Endothelial cell of umbilical vein (primary cell): ENCODE measurements at regions not wholly inside any gene's neighbourhood (a gene's known extent, or its start where the extent isn't known, plus 50 kb on each side); places are given as distances from the start of the nearest gene placed in this dataset.

Experiments used
- BruUV-seq: library from RNA; stranded (reverse); fragments of 400-500 nt; replicated peaks from 2 replicates; lab custom pipeline; 2021; lab: Mats Ljungman, UMichigan
- CTCF ChIA-PET: fragments of 300-600, 350-600 bp; sonication (Branson Sonifier 250); formaldehyde crosslinking; loops from one replicate; lab custom pipeline; 2021; ENCODE audit warnings: antibody characterized with exemption, inconsistent platforms; lab: Charles Lee
- POLR2A ChIA-PET: fragments of 300-600, 350-600 bp; sonication (Branson Sonifier 250); formaldehyde crosslinking; loops from one replicate; lab custom pipeline; 2021; ENCODE audit warnings: antibody characterized with exemption, inconsistent platforms; lab: Charles Lee
- DNase-seq: peaks from one replicate; pipeline ENCODE4 v3.0.0-alpha.2; 2011; ENCODE audit warnings: low read depth, low spot score
- FAIRE-seq: peaks from 2 replicates; lab custom pipeline; 2011; peaks lifted over from hg19 to GRCh38; lab: Jason Lieb, UNC
- H2AFZ ChIP-seq: 2 replicates; pipeline ENCODE4 v1.6.0; 2012; ENCODE audit warnings: low read depth, low read length, control low read depth, inconsistent platforms
- H3K27ac ChIP-seq: 2 replicates; pipeline ENCODE4 v1.5.1; 2011; ENCODE audit warnings: low read depth, mild to moderate bottlenecking, control low read depth, low read length, moderate library complexity; ENCODE audit not compliant: insufficient read depth
- H3K27me3 ChIP-seq, 2 experiments: 2 replicates each; pipeline versions ENCODE4 v1.6.0 to v1.6.1; 2011; ENCODE audit warnings: low read length in 2 of 2, mixed read lengths in 1 of 2; ENCODE audit not compliant: control insufficient read depth in 2 of 2, insufficient read depth in 2 of 2
- H3K36me3 ChIP-seq, 2 experiments: 2 replicates in 1 of 2; 3 replicates in 1 of 2; pipeline ENCODE4 v1.5.1; 2011; ENCODE audit warnings: low read length in 2 of 2, mild to moderate bottlenecking in 1 of 2, moderate library complexity in 1 of 2; ENCODE audit not compliant: control insufficient read depth in 2 of 2, insufficient read depth in 2 of 2; ENCODE audit errors: extremely low read depth in 1 of 2
- H3K4me1 ChIP-seq: 3 replicates; pipeline ENCODE4 v1.5.1; 2011; ENCODE audit warnings: mild to moderate bottlenecking, low read length; ENCODE audit not compliant: control insufficient read depth, insufficient read depth; ENCODE audit errors: extremely low read depth
- H3K4me2 ChIP-seq: 2 replicates; pipeline ENCODE4 v1.6.1; 2011; ENCODE audit warnings: low read length, control low read depth, mixed read lengths; ENCODE audit not compliant: insufficient read depth
- H3K4me3 ChIP-seq, 3 experiments: fragments of 200-600 bp in 1 of 3; sonication (generic), shearing (Covaris generic) in 1 of 3; replicated peaks in 1 of 3; 2 replicates each; pipeline ENCODE4 v1.5.1; 2011 to 2016; ENCODE audit warnings: control low read depth in 3 of 3, low read length in 3 of 3, mild to moderate bottlenecking in 2 of 3, inconsistent platforms in 1 of 3, low read depth in 1 of 3, moderate library complexity in 1 of 3; ENCODE audit not compliant: insufficient read depth in 1 of 3
- H3K79me2 ChIP-seq: 2 replicates; pipeline ENCODE4 v1.6.0; 2012; ENCODE audit warnings: low read length, inconsistent platforms; ENCODE audit not compliant: control insufficient read depth, insufficient read depth
- H3K9ac ChIP-seq: replicated peaks from 2 replicates; pipeline ENCODE3; 2011; ENCODE audit warnings: low read length, control low read depth; ENCODE audit not compliant: insufficient read depth; ENCODE audit errors: extremely low read depth
- H3K9me1 ChIP-seq: replicated peaks from 3 replicates; pipeline ENCODE4 v1.6.0; 2011; ENCODE audit warnings: mild to moderate bottlenecking, low read length; ENCODE audit not compliant: control insufficient read depth, insufficient read depth; ENCODE audit errors: extremely low read depth
- H3K9me3 ChIP-seq: replicated peaks from 2 replicates; pipeline ENCODE4 v1.5.1; 2012; ENCODE audit warnings: low read length, inconsistent platforms; ENCODE audit not compliant: control insufficient read depth, insufficient read depth
- H4K20me1 ChIP-seq: replicated peaks from 2 replicates; pipeline ENCODE3; 2011; ENCODE audit warnings: mild to moderate bottlenecking, low read length; ENCODE audit not compliant: control insufficient read depth, insufficient read depth; ENCODE audit errors: extremely low read depth
- EZH2 ChIP-seq: IDR thresholded peaks from 2 replicates; pipeline ENCODE4 v1.6.1; 2012; ENCODE audit warnings: borderline replicate concordance, low read depth, mild to moderate bottlenecking, moderate library complexity, low read length, inconsistent platforms; ENCODE audit not compliant: severe bottlenecking
- FOS ChIP-seq: IDR thresholded peaks from 2 replicates; pipeline ENCODE4 v1.6.1; 2011; ENCODE audit warnings: mild to moderate bottlenecking, low read length, moderate library complexity, borderline replicate concordance; ENCODE audit not compliant: insufficient read depth
- GATA2 ChIP-seq: IDR thresholded peaks from 2 replicates; pipeline ENCODE4 v1.7.0; 2011; ENCODE audit warnings: low read depth, mild to moderate bottlenecking, moderate library complexity, mixed read lengths, low read length; ENCODE audit not compliant: insufficient read length, insufficient read depth
- MYC ChIP-seq: IDR thresholded peaks from one replicate; pipeline ENCODE4 v1.6.1; 2011; ENCODE audit warnings: mild to moderate bottlenecking, low read depth, low read length
- POLR2A ChIP-seq: IDR thresholded peaks from 2 replicates; pipeline ENCODE4 v1.6.1; 2012; ENCODE audit warnings: low read depth, mild to moderate bottlenecking, control low read depth, low read length
- POLR2AphosphoS5 ChIP-seq: IDR thresholded peaks from 2 replicates; pipeline ENCODE4 v1.6.1; 2012; ENCODE audit warnings: low read depth, mild to moderate bottlenecking, control low read depth, low read length, moderate library complexity; ENCODE audit not compliant: insufficient read depth
- dilution Hi-C: fragments of 300-500 bp; cut with MboI; formaldehyde crosslinking; loops from one replicate; pipeline ENCODE4 v1.15.0; 2019; ENCODE audit warnings: low sequenced_read_pairs; ENCODE audit not compliant: extremely low pct_ligation_motif_present
- intact Hi-C: fragments of 100-400 bp; cut with micrococcal nuclease; formaldehyde crosslinking; loops from one replicate; pipeline ENCODE4 v1.10.0; 2022
- TF ChIP-seq, protein P1 (sequence below): IDR thresholded peaks from 2 replicates; pipeline ENCODE4 v1.6.1; 2011; ENCODE audit not compliant: insufficient read depth, insufficient read length
- TF ChIP-seq, protein P2 (sequence below), 2 donors: IDR thresholded peaks; 1 replicate in 1 of 2; 2 replicates in 1 of 2; pipeline ENCODE4 v1.5.1; 2011; ENCODE audit warnings: low read length in 2 of 2, mild to moderate bottlenecking in 2 of 2, moderate library complexity in 2 of 2, control low read depth in 1 of 2, inconsistent platforms in 1 of 2, low read depth in 1 of 2; ENCODE audit not compliant: insufficient read depth in 1 of 2; ENCODE audit errors: extremely low read depth in 1 of 2

DNA sequence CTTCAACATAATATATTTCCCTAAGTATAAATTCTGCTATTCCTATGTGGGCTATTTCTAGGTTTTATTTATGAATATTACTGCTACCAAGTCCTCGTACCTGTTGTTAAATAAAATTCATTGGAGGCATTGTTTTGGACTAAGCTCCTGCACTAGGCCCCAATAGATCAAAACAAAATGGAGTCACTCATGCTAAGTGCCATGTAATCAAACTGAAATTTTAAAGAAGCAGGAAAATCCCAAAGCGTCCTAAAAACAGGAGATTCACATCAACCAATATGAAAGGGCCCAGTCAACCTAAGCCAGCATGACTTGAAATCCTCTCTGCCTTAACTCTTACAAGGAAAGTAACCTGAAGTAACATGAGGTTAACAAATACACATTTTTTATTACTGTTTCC, 743.2 kb downstream of the TRAM1L1 start:
- intact Hi-C loops = no loop called here
- dilution Hi-C loops = no loop called here
- Histone ChIP-seq H3K4me1 (no peaks in the 10 kb centered on the region), H3K9ac (no peak overlapping the region), H3K9me3 (no peaks in the 10 kb centered on the region), H3K9me1 (no peaks in the 10 kb centered on the region), H3K36me3 (no peaks in the 10 kb centered on the region), H3K27me3 (no peaks in the 10 kb centered on the region), H4K20me1 (no peaks in the 10 kb centered on the region), H3K4me2 (no peak overlapping the region), H2AFZ (no peak overlapping the region), H3K4me3 (no peak overlapping the region), H3K27ac (no peak overlapping the region), H3K79me2 (no peaks in the 10 kb centered on the region)
- TF ChIP-seq, protein P1, sequence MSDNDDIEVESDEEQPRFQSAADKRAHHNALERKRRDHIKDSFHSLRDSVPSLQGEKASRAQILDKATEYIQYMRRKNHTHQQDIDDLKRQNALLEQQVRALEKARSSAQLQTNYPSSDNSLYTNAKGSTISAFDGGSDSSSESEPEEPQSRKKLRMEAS = no peak
- TF ChIP-seq POLR2AphosphoS5 (no peak), POLR2A (no peak), EZH2 (no peak), MYC (no peak), FOS (no peak), GATA2 (no peak)
- TF ChIP-seq, protein P2, sequence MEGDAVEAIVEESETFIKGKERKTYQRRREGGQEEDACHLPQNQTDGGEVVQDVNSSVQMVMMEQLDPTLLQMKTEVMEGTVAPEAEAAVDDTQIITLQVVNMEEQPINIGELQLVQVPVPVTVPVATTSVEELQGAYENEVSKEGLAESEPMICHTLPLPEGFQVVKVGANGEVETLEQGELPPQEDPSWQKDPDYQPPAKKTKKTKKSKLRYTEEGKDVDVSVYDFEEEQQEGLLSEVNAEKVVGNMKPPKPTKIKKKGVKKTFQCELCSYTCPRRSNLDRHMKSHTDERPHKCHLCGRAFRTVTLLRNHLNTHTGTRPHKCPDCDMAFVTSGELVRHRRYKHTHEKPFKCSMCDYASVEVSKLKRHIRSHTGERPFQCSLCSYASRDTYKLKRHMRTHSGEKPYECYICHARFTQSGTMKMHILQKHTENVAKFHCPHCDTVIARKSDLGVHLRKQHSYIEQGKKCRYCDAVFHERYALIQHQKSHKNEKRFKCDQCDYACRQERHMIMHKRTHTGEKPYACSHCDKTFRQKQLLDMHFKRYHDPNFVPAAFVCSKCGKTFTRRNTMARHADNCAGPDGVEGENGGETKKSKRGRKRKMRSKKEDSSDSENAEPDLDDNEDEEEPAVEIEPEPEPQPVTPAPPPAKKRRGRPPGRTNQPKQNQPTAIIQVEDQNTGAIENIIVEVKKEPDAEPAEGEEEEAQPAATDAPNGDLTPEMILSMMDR (IDR thresholded peaks at IDR 0.05; ENCODE audit: extremely low read depth in 1 of 2, insufficient read depth in 1 of 2, low read depth in 1 of 2, low read length in 2 of 2) = no peak
- DNase-seq (no peak), FAIRE-seq (no peak)
- ChIA-PET POLR2A (no interaction called here), CTCF (no interaction called here)
- no TSS peak for BruUV-seq
